Trophoblast cell (in vitro differentiated cells and primary cell): ENCODE measurements at regions not wholly inside any gene's neighbourhood (a gene's known extent, or its start where the extent isn't known, plus 50 kb on each side); places are given as distances from the start of the nearest gene placed in this dataset.
"Not testable (repeated sequence)": the region's sequence is repeated elsewhere in the genome, so short reads cannot be mapped to it uniquely, and the experiment has no call there.

ENCODE experiments used
- DNase-seq, 2 donors: peaks; one replicate each; pipeline ENCODE4 v3.0.0-alpha.2; 2016
- H2AFZ ChIP-seq: 2 replicates; pipeline ENCODE4 v1.6.1; 2013; ENCODE audit warnings: low read length, moderate library complexity, mild to moderate bottlenecking; ENCODE audit not compliant: insufficient read depth, poor library complexity
- H2AK5ac ChIP-seq: 2 replicates; pipeline ENCODE4 v1.6.1; 2013; ENCODE audit warnings: mild to moderate bottlenecking, low read length
- H2BK120ac ChIP-seq: 2 replicates; pipeline ENCODE4 v1.6.1; 2013; ENCODE audit warnings: low read length, mild to moderate bottlenecking, moderate library complexity; ENCODE audit not compliant: insufficient read depth, poor library complexity
- H2BK12ac ChIP-seq: 2 replicates; pipeline ENCODE4 v1.6.1; 2013; ENCODE audit warnings: mild to moderate bottlenecking, low read length, moderate library complexity
- H2BK5ac ChIP-seq: 2 replicates; pipeline ENCODE4 v1.6.1; 2013; ENCODE audit warnings: low read length, low read depth, moderate library complexity, mild to moderate bottlenecking; ENCODE audit not compliant: poor library complexity
- H3K14ac ChIP-seq: 2 replicates; pipeline ENCODE4 v1.6.1; 2013; ENCODE audit warnings: mild to moderate bottlenecking, low read length
- H3K18ac ChIP-seq: 2 replicates; pipeline ENCODE4 v1.6.1; 2013; ENCODE audit warnings: mild to moderate bottlenecking, low read length
- H3K23ac ChIP-seq: 2 replicates; pipeline ENCODE4 v1.6.1; 2013; ENCODE audit warnings: low read length
- H3K27ac ChIP-seq: 2 replicates; pipeline ENCODE4 v1.5.1; 2013; ENCODE audit warnings: low read depth, mild to moderate bottlenecking, inconsistent platforms, low read length, moderate library complexity
- H3K27me3 ChIP-seq: 2 replicates; pipeline ENCODE4 v1.6.1; 2013; ENCODE audit warnings: inconsistent platforms, mild to moderate bottlenecking, low read length, moderate library complexity; ENCODE audit not compliant: insufficient read depth
- H3K36me3 ChIP-seq, 2 experiments: 1 replicate in 1 of 2; 2 replicates in 1 of 2; pipeline ENCODE4 v1.6.1; 2013; ENCODE audit warnings: low read length in 2 of 2, mild to moderate bottlenecking in 2 of 2, moderate library complexity in 1 of 2; ENCODE audit not compliant: insufficient read depth in 2 of 2, control insufficient read depth in 1 of 2
- H3K4ac ChIP-seq: 2 replicates; pipeline ENCODE4 v1.6.1; 2013; ENCODE audit warnings: low read depth, mild to moderate bottlenecking, low read length, moderate library complexity
- H3K4me1 ChIP-seq, 2 experiments: 1 replicate in 1 of 2; 2 replicates in 1 of 2; pipeline ENCODE4 v1.6.1; 2013; ENCODE audit warnings: low read length in 2 of 2, mild to moderate bottlenecking in 2 of 2, moderate library complexity in 1 of 2; ENCODE audit not compliant: insufficient read depth in 2 of 2, control insufficient read depth in 1 of 2
- H3K4me2 ChIP-seq: 2 replicates; pipeline ENCODE4 v1.6.1; 2013; ENCODE audit warnings: inconsistent platforms, mild to moderate bottlenecking, low read length, moderate library complexity
- H3K4me3 ChIP-seq: 2 replicates; pipeline ENCODE4 v1.5.1; 2013; ENCODE audit warnings: mild to moderate bottlenecking, low read depth, low read length, inconsistent platforms
- H3K79me1 ChIP-seq: one replicate; pipeline ENCODE4 v1.6.1; 2013; ENCODE audit warnings: low read length
- H3K79me2 ChIP-seq: 2 replicates; pipeline ENCODE4 v1.6.1; 2013; ENCODE audit warnings: low read length, mild to moderate bottlenecking; ENCODE audit not compliant: control insufficient read depth, insufficient read depth, poor library complexity
- H3K9ac ChIP-seq: 2 replicates; pipeline ENCODE4 v1.6.1; 2013; ENCODE audit warnings: mild to moderate bottlenecking, low read length
- H3K9me3 ChIP-seq: 2 replicates; pipeline ENCODE4 v1.6.1; 2013; ENCODE audit warnings: low read depth, mild to moderate bottlenecking, control low read depth, inconsistent platforms, low read length; ENCODE audit not compliant: insufficient read depth
- H4K12ac ChIP-seq: 2 replicates; pipeline ENCODE4 v1.6.1; 2013; ENCODE audit warnings: low read depth, mild to moderate bottlenecking, low read length, moderate library complexity
- H4K8ac ChIP-seq: 2 replicates; pipeline ENCODE4 v1.6.1; 2013; ENCODE audit warnings: low read depth, mild to moderate bottlenecking, low read length, moderate library complexity
- H4K91ac ChIP-seq: one replicate; pipeline ENCODE4 v1.6.1; 2013; ENCODE audit warnings: low read depth, mild to moderate bottlenecking, low read length, moderate library complexity
- WGBS: extraction: QIAGEN DNeasy Blood & Tissue Kit; methylation state at CpG from one replicate; pipeline ENCODE4 v1.1.7; 2013; ENCODE audit warnings: missing lambda C conversion rate; ENCODE audit not compliant: insufficient read length, insufficient coverage; ENCODE audit errors: extremely low coverage; 5-methylcytosine and 5-hydroxymethylcytosine counted together

- no peak for DNase-seq
- Histone ChIP-seq H3K14ac (no peak overlapping the region), H2BK5ac (no peak overlapping the region), H4K12ac (no peak overlapping the region), H2BK120ac (no peak overlapping the region), H3K4me1 (no peaks in the 10 kb centered on the region), H4K8ac (no peak overlapping the region), H3K9ac (no peak overlapping the region), H3K4ac (no peak overlapping the region), H3K27ac (no peak overlapping the region), H2AK5ac (no peak overlapping the region), H3K27me3 (no peaks in the 10 kb centered on the region), H2BK12ac (no peak overlapping the region), H3K4me2 (no peak overlapping the region), H3K79me1 (peaks cover 1% of the 10 kb centered on the region), H2AFZ (no peak overlapping the region), H3K4me3 (no peak overlapping the region), H3K9me3 (peaks cover 1% of the 10 kb centered on the region), H4K91ac (no peak overlapping the region), H3K18ac (no peak overlapping the region), H3K79me2 (no peaks in the 10 kb centered on the region), H3K23ac (no peak overlapping the region), H3K36me3 (no peaks in the 10 kb centered on the region)
- no CpG with 5 or more reads among the region's 4 CpGs for WGBS
These were observed 218.8 kb upstream of the MSX2 start for GRCh38 chr5:174505621-174506020.

- not testable (repeated sequence) for H4K8ac ChIP-seq, H3K79me1 ChIP-seq, H3K14ac ChIP-seq, H3K18ac ChIP-seq, H3K27me3 ChIP-seq, H3K4me1 ChIP-seq, H3K9me3 ChIP-seq, H2BK5ac ChIP-seq, H3K4me2 ChIP-seq, DNase-seq, H3K79me2 ChIP-seq, H3K4ac ChIP-seq, H3K36me3 ChIP-seq, H3K4me3 ChIP-seq, H4K12ac ChIP-seq, H2BK120ac ChIP-seq, H2AFZ ChIP-seq, H3K9ac ChIP-seq, H2AK5ac ChIP-seq, H3K23ac ChIP-seq, H3K27ac ChIP-seq
- no CpG with 5 or more reads among the region's 11 CpGs for WGBS
- peak overlapping the region; percentile 25 for H4K91ac ChIP-seq
- H2BK12ac ChIP-seq = peak overlapping the region; percentile 54
These were observed 213.5 kb upstream of the MSX2 start for GRCh38 chr5:174510782-174511453.

DNA sequence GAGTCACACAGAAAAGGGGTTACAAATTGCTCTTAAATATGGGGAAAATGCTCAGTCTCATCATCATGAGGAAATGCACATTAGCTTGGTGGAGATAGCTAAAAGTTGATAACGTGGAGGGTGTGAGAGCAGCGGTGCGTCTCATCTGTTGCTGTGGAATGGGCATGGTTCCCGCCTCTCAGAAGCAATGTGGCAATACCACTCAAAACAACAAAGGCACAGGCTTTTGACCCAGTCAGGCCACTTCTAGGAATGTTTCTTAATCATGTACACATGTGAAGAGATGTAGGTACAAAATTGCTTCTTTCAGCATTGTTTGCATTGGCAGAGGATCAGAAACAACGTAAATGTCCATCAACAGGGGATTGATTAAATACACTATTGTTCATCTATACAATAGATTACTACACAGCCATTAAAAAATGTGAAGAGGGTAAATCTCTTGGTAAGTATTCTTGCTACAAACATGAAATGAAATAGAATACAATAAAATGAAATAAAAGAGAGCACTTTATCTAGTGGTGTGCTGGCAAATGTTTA lies 212.6 kb upstream of the MSX2 start:
- H3K4me1 ChIP-seq = no peaks in the 10 kb centered on the region
- H3K79me2 ChIP-seq = no peaks in the 10 kb centered on the region
- H3K27me3 ChIP-seq = no peaks in the 10 kb centered on the region
- H3K36me3 ChIP-seq = no peaks in the 10 kb centered on the region
- no peak overlapping the region for H4K12ac ChIP-seq
- no peak overlapping the region for H3K14ac ChIP-seq
- peaks cover 1% of the 10 kb centered on the region for H3K79me1 ChIP-seq
- H3K4me2 ChIP-seq = no peak overlapping the region
- no peak overlapping the region for H2BK120ac ChIP-seq
- no peak overlapping the region for H3K4me3 ChIP-seq
- H3K27ac ChIP-seq = no peak overlapping the region
- no peak overlapping the region for H4K91ac ChIP-seq
- peak; percentile 94 to 97 for DNase-seq
- no peak overlapping the region for H2BK12ac ChIP-seq
- no CpG with 5 or more reads among the region's 5 CpGs for WGBS
- no peak overlapping the region for H3K9ac ChIP-seq
- H3K9me3 ChIP-seq = no peaks in the 10 kb centered on the region
- H3K23ac ChIP-seq = no peak overlapping the region
- H2AK5ac ChIP-seq = no peak overlapping the region
- H3K18ac ChIP-seq = no peak overlapping the region
- no peak overlapping the region for H3K4ac ChIP-seq
- H4K8ac ChIP-seq = no peak overlapping the region
- no peak overlapping the region for H2AFZ ChIP-seq
- H2BK5ac ChIP-seq = no peak overlapping the region

GRCh38 chr5:174514325-174514724 lies 210.1 kb upstream of the MSX2 start:
- Histone ChIP-seq H3K14ac (no peak overlapping the region), H3K79me1 (peaks cover 5% of the 10 kb centered on the region), H2AK5ac (peak overlapping the region; percentile 44), H4K12ac (no peak overlapping the region), H2BK12ac (peak overlapping the region; percentile 42), H3K4me1 (peaks cover 6% of the 10 kb centered on the region in 2 experiments), H2BK5ac (no peak overlapping the region), H4K8ac (no peak overlapping the region), H3K4me3 (no peak overlapping the region), H2AFZ (no peak overlapping the region), H3K18ac (no peak overlapping the region), H3K9me3 (no peaks in the 10 kb centered on the region), H3K79me2 (no peaks in the 10 kb centered on the region), H4K91ac (no peak overlapping the region), H3K27me3 (no peaks in the 10 kb centered on the region), H3K4me2 (no peak overlapping the region), H3K4ac (no peak overlapping the region), H3K27ac (no peak overlapping the region), H3K9ac (no peak overlapping the region), H2BK120ac (no peak overlapping the region), H3K36me3 (no peaks in the 10 kb centered on the region), H3K23ac (no peak overlapping the region)
- no peak for DNase-seq
- no CpG with 5 or more reads among the region's 4 CpGs for WGBS
